Adrenal gland (tissue), 9 donors: ENCODE measurements at regions not wholly inside any gene's neighbourhood (a gene's known extent, or its start where the extent isn't known, plus 50 kb on each side); places are given as distances from the start of the nearest gene placed in this dataset.
"Not testable (repeated sequence)": the region's sequence is repeated elsewhere in the genome, so short reads cannot be mapped to it uniquely, and the experiment has no call there.

Experiments
- DNase-seq, 7 donors: peaks; one replicate each; pipeline ENCODE4 v3.0.0-alpha.2; 2019 to 2020
- H3K27ac ChIP-seq, 5 donors: fragments of 200-600 bp; sonication (generic) in 4 of 5; 1 replicate in 3 of 5; 2 replicates in 2 of 5; pipeline versions ENCODE4 v1.5.1 to v1.8.0; 2016 to 2020; ENCODE audit warnings: mild to moderate bottlenecking in 1 of 5
- H3K27me3 ChIP-seq: fragments of 200-600 bp; 2 replicates; pipeline ENCODE4 v1.8.0; 2021
- H3K36me3 ChIP-seq, 2 donors: fragments of 200-600 bp; replicated peaks in 1 of 2; 1 replicate in 1 of 2; 2 replicates in 1 of 2; pipeline versions ENCODE4 v1.5.1 to v1.8.0; 2018 to 2022
- H3K4me1 ChIP-seq, 2 donors: fragments of 200-600 bp; replicated peaks in 1 of 2; 1 replicate in 1 of 2; 2 replicates in 1 of 2; pipeline versions ENCODE4 v1.5.1 to v1.8.0; 2018 to 2021
- H3K4me3 ChIP-seq, 4 donors: fragments of 200-600 bp; sonication (generic) in 3 of 4; one replicate each; pipeline ENCODE4 v1.5.1; 2016 to 2018
- H3K9me3 ChIP-seq, 3 donors: fragments of 200-600 bp; sonication (generic) in 1 of 3; replicated peaks in 1 of 3; 1 replicate in 2 of 3; 2 replicates in 1 of 3; pipeline versions ENCODE4 v1.5.1 to v1.8.0; 2016 to 2021
- POLR2A ChIP-seq, 2 donors: fragments of 450-650 bp; IDR thresholded peaks; one replicate each; pipeline ENCODE4 v1.6.1; 2017; ENCODE audit warnings: antibody characterized with exemption in 2 of 2, mild to moderate bottlenecking in 2 of 2, moderate library complexity in 1 of 2
- WGBS, 4 donors: extraction: QIAGEN DNeasy Blood & Tissue Kit in 2 of 4; methylation state at CpG; one replicate each; pipeline versions ENCODE4 v1.1.5 to v1.1.7; 2013 to 2017; 5-methylcytosine and 5-hydroxymethylcytosine counted together
- intact Hi-C, 2 donors: fragments of 100-400 bp; cut with DNase I; formaldehyde crosslinking; loops; one replicate each; pipeline versions ENCODE4 v1.14.1 to v1.15.0; 2022 to 2023
- TF ChIP-seq, protein P1 (sequence below), 6 experiments: fragments of 450-650 bp in 4 of 6; fragments of 200-600 bp in 2 of 6; sonication (generic) in 1 of 6; IDR thresholded peaks; 1 replicate in 5 of 6; 2 replicates in 1 of 6; pipeline versions ENCODE4 v1.5.1 to v1.8.0; 2016 to 2021; ENCODE audit warnings: antibody characterized with exemption in 6 of 6, mild to moderate bottlenecking in 2 of 6, moderate library complexity in 1 of 6
- donor health status: healthy with polysubstance abuse.
- donor health status: Bipolar disorder and iron deficiency.
- donor health status: DM: yes; HTN: yes; CAD: no.
- donor health status: DM: no; HTN: no; CAD: no.
- donor health status: DM: no; HTN: no; CAD: no.

DNA sequence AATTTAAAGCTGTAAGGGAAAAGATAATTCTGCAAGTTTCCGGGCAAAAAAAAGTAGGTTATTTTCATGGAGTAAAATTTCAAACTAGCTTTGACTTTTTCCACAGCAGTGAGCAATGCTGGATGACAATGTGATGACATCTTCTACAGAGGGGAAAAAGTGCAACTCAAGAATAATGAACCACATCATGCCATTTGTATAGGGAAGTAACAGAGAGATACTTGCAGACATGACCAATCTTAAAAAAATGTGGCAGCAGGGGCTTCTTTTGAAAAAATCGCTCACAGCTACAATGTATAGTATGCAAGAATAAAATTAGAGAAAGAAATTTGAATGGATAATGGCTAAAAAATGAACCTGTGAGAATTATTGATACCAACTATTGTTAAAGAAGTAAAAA, 115.5 kb downstream of the DHRS2 start:
- 71 to 78% (median 75%) methylated on average over 2 of the region's 2 CpGs for WGBS, 4 donors
- DNase-seq, result no peak
- Histone ChIP-seq H3K9me3 (no peaks in the 10 kb centered on the region), H3K4me3 (no peak overlapping the region), H3K36me3 (no peaks in the 10 kb centered on the region), H3K27ac (no peak overlapping the region), H3K4me1 (no peaks in the 10 kb centered on the region), H3K27me3 (peaks cover 8% of the 10 kb centered on the region)
- TF ChIP-seq, protein P1, sequence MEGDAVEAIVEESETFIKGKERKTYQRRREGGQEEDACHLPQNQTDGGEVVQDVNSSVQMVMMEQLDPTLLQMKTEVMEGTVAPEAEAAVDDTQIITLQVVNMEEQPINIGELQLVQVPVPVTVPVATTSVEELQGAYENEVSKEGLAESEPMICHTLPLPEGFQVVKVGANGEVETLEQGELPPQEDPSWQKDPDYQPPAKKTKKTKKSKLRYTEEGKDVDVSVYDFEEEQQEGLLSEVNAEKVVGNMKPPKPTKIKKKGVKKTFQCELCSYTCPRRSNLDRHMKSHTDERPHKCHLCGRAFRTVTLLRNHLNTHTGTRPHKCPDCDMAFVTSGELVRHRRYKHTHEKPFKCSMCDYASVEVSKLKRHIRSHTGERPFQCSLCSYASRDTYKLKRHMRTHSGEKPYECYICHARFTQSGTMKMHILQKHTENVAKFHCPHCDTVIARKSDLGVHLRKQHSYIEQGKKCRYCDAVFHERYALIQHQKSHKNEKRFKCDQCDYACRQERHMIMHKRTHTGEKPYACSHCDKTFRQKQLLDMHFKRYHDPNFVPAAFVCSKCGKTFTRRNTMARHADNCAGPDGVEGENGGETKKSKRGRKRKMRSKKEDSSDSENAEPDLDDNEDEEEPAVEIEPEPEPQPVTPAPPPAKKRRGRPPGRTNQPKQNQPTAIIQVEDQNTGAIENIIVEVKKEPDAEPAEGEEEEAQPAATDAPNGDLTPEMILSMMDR (IDR thresholded peaks at IDR 0.05), result no peak
- TF ChIP-seq POLR2A (IDR thresholded peaks at IDR 0.05), result no peak
- intact Hi-C loops, result no loop called here

DNA sequence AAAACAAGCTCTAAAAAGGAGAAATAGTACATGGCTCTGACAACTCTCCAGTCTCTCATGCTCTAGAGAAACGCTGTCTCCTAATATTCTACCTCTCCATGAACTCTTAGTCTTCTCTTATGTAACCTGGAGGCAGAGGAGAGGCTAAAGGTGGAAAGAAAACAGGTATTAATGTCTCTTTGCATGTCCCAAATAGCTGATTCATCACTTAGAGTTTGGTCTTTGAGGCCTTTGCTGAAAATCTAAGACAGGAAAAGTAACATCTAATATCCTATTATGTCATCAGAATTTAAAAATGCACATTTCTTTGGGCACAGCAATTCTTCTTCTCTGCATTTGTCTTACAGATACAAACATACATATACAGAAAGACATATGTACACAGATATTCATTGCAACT, 127.2 kb downstream of the DHRS2 start:
- no peaks in the 10 kb centered on the region for H3K4me1 ChIP-seq
- no peak overlapping the region for H3K4me3 ChIP-seq
- no peak overlapping the region for H3K27ac ChIP-seq
- TF ChIP-seq POLR2A (IDR thresholded peaks at IDR 0.05), result no peak
- TF ChIP-seq, protein P1 (IDR thresholded peaks at IDR 0.05), result no peak
- intact Hi-C loops, result no loop called here
- WGBS, 4 donors, result 80 to 90% (median 86%) methylated on average over 1 of the region's 1 CpG
- DNase-seq, result no peak
- H3K36me3 ChIP-seq, result no peaks in the 10 kb centered on the region
- no peaks in the 10 kb centered on the region for H3K9me3 ChIP-seq
- H3K27me3 ChIP-seq, result no peaks in the 10 kb centered on the region

DNA sequence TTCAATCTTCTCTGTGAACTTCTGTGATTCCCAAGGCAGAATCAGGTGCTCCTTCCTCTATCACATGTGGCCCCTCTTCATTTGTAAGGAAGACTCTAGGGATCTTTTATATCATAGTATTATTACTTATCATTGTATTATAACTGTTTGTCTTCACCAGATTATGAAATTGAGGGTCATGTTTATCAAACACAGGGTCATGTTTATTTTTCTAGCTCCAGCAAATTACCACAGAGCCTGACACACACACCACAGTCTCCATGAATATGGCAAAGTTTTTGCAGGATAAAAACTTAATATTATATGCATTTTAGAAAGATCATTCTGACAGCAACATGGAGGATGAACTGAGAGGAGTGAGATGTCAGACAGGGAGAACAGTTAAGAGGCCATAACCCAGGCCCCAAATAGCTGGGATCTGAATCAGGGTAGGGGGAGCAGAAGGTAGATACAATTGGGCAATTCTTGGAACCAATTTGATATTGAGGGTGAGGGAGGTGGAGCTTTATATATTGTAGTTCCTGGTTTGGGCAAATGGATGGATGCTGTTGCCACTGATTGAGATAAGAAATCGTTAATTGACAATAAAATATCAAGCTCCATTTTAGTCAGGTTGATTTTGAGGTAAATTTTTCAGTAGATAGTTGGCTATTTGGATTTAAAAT, 130.7 kb downstream of the DHRS2 start:
- H3K4me1 ChIP-seq, result no peaks in the 10 kb centered on the region
- H3K9me3 ChIP-seq, result no peaks in the 10 kb centered on the region
- intact Hi-C loops, result no loop called here
- H3K27me3 ChIP-seq, result no peaks in the 10 kb centered on the region
- DNase-seq, result no peak
- H3K36me3 ChIP-seq, result no peaks in the 10 kb centered on the region
- H3K27ac ChIP-seq, result no peak overlapping the region
- H3K4me3 ChIP-seq, result no peak overlapping the region
- TF ChIP-seq, protein P1 (IDR thresholded peaks at IDR 0.05), result no peak
- 0 to 32% (median 16%) methylated on average over 1 of the region's 1 CpG for WGBS, 4 donors

DNA sequence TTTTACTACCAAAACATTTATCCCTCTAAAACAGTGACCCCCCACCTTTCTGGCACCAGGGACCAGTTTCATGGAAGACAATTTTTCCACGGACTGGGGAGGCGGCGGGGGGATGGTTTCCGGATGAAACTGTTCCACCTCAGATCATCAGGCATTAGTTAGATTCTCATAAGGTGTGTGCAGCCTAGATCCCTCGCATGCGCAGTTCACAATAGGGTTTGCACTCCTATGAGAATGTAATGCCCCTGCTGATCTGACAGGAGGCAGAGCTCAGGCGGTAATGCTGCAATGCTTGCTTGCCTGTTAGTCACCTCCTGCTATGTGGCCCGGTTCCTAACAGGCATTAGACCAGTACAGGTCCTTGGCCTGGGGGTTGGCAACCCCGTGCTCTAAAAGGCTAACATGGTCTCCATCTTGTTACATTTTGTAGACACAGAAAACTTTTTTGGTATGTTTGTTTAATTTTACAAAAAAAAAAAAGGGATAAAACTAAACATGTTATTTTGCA, 133.1 kb downstream of the DHRS2 start:
- H3K27ac ChIP-seq, H3K36me3 ChIP-seq, H3K9me3 ChIP-seq, H3K4me1 ChIP-seq, intact Hi-C loops, H3K27me3 ChIP-seq, H3K4me3 ChIP-seq, DNase-seq: not testable (repeated sequence)
- 86 to 89% (median 87%) methylated on average over 9 of the region's 9 CpGs for WGBS, 4 donors

DNA sequence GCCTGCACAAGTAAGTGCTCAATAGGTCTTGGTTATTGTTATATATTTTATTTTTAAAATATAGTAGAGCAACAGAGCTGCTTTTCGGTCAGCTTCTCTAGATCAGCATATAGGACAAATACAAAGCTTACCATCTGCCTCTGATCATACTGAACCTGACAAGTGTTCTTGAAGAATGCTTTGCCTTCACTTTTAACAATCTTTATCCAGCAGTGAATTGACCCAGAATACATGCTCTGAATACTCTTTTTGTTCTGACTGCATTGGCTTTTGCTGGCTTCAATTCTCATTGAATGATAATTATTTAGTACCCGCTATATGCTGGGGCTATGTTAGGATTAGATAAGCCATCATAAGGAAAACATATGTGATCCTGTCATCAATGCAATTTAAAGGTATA, 137.8 kb downstream of the DHRS2 start:
- no peaks in the 10 kb centered on the region for H3K4me1 ChIP-seq
- no peak overlapping the region for H3K27ac ChIP-seq
- intact Hi-C loops, result no loop called here
- DNase-seq, result no peak
- no peak for TF ChIP-seq POLR2A (IDR thresholded peaks at IDR 0.05)
- TF ChIP-seq, protein P1 (IDR thresholded peaks at IDR 0.05), result no peak
- H3K27me3 ChIP-seq, result no peaks in the 10 kb centered on the region
- no peaks in the 10 kb centered on the region for H3K36me3 ChIP-seq
- 81 to 93% (median 89%) methylated on average over 2 of the region's 2 CpGs for WGBS, 4 donors
- no peak overlapping the region for H3K4me3 ChIP-seq
- H3K9me3 ChIP-seq, result no peaks in the 10 kb centered on the region
